HK-2 (cell line): ENCODE measurements at regions not wholly inside any gene's neighbourhood (a gene's known extent, or its start where the extent isn't known, plus 50 kb on each side); places are given as distances from the start of the nearest gene placed in this dataset.
"Not testable (repeated sequence)": the region's sequence is repeated elsewhere in the genome, so short reads cannot be mapped to it uniquely, and the experiment has no call there.

Experiments used
- DNase-seq: peaks from one replicate; pipeline ENCODE4 v3.0.0-alpha.2; 2018; ENCODE audit not compliant: unreplicated experiment

- not testable (repeated sequence) for DNase-seq
Measured at GRCh38 chr17:20842012-20842411, 200.8 kb downstream of the USP22 start.

GRCh38 chr17:20843261-20843660 is 199.6 kb downstream of the USP22 start:
- DNase-seq: not testable (repeated sequence)

- not testable (repeated sequence) for DNase-seq
Measured at GRCh38 chr17:20843799-20844553, 198.8 kb downstream of the USP22 start.

- not testable (repeated sequence) for DNase-seq
Measured at GRCh38 chr17:20848869-20849443, 193.9 kb downstream of the USP22 start.

GRCh38 chr17:20851591-20852238 is 191.1 kb downstream of the USP22 start:
- not testable (repeated sequence) for DNase-seq

GRCh38 chr17:20852239-20852989 is 190.4 kb downstream of the USP22 start:
- no peak for DNase-seq

- no peak for DNase-seq
Measured at GRCh38 chr17:20852990-20853370, 189.8 kb downstream of the USP22 start.

- DNase-seq: not testable (repeated sequence)
Measured at GRCh38 chr17:20855910-20856470, 186.8 kb downstream of the USP22 start.

- not testable (repeated sequence) for DNase-seq
Measured at GRCh38 chr17:20866444-20867209, 176.2 kb downstream of the USP22 start.

GRCh38 chr17:20867436-20867937 is 175.3 kb downstream of the USP22 start:
- DNase-seq: not testable (repeated sequence)

GRCh38 chr17:20867938-20868661 is 174.7 kb downstream of the USP22 start:
- not testable (repeated sequence) for DNase-seq

GRCh38 chr17:20868662-20869007 is 174.2 kb downstream of the USP22 start:
- DNase-seq: not testable (repeated sequence)

- not testable (repeated sequence) for DNase-seq
Measured at GRCh38 chr17:20873173-20873572, 169.6 kb downstream of the USP22 start.

GRCh38 chr17:20873688-20874328 is 169.0 kb downstream of the USP22 start:
- not testable (repeated sequence) for DNase-seq

- DNase-seq: not testable (repeated sequence)
Measured at GRCh38 chr17:20877384-20877783, 165.4 kb downstream of the USP22 start.

GRCh38 chr17:20890338-20890737 is 152.5 kb downstream of the USP22 start:
- no peak for DNase-seq

GRCh38 chr17:20895426-20895825 is 147.4 kb downstream of the USP22 start:
- not testable (repeated sequence) for DNase-seq

- DNase-seq: no peak
Measured at GRCh38 chr17:20896153-20896649, 146.6 kb downstream of the USP22 start.

- not testable (repeated sequence) for DNase-seq
Measured at GRCh38 chr17:20898726-20899125, 144.1 kb downstream of the USP22 start.
